ENCODE measurements at regions not wholly inside any gene's neighbourhood (a gene's known extent, or its start where the extent isn't known, plus 50 kb on each side); places are given as distances from the start of the nearest gene placed in this dataset.

- ChIA-PET CTCF (no interaction called here), POLR2A (ENCODE audit: low non-redundant PET) (no interaction called here)
- no peak for DNase-seq (ENCODE audit: low spot score)
- TF ChIP-seq CTCF (conservative IDR thresholded peaks at IDR 0.05; ENCODE audit: low read depth) = no peak
- H3K27ac ChIP-seq = no peak overlapping the region
These were observed 101.2 kb upstream of the ATF7IP start for GRCh38 chr12:14264316-14264715.

- CTCF ChIA-PET = no interaction called here
- no peak for TF ChIP-seq CTCF (conservative IDR thresholded peaks at IDR 0.05; ENCODE audit: low read depth)
- H3K27ac ChIP-seq = no peak overlapping the region
- DNase-seq (ENCODE audit: low spot score) = no peak
- POLR2A ChIA-PET (ENCODE audit: low non-redundant PET) = no interaction called here
These were observed 100.7 kb upstream of the ATF7IP start for GRCh38 chr12:14264778-14265177.

GRCh38 chr12:14268120-14268515 is 97.4 kb upstream of the ATF7IP start:
- ChIA-PET POLR2A (ENCODE audit: low non-redundant PET) (no interaction called here), CTCF (interaction anchor here (0.6 to 0.8 kb wide), 2 partner anchors 16 to 183 kb away, joined by 3 to 5 read pairs; no protein-coding TSS in a partner anchor)
- no peak for DNase-seq (ENCODE audit: low spot score)
- TF ChIP-seq CTCF (conservative IDR thresholded peaks at IDR 0.05; ENCODE audit: low read depth) = no peak
- H3K27ac ChIP-seq = no peak overlapping the region

GRCh38 chr12:14270392-14270791 is 95.1 kb upstream of the ATF7IP start:
- TF ChIP-seq CTCF (conservative IDR thresholded peaks at IDR 0.05; ENCODE audit: low read depth) = no peak
- H3K27ac ChIP-seq = no peak overlapping the region
- DNase-seq (ENCODE audit: low spot score) = no peak
- ChIA-PET POLR2A (ENCODE audit: low non-redundant PET) (no interaction called here), CTCF (no interaction called here)

- peak overlapping the region; percentile 91 for H3K27ac ChIP-seq
- peak; percentile 81 for DNase-seq (ENCODE audit: low spot score)
- POLR2A ChIA-PET (ENCODE audit: low non-redundant PET) = interaction anchor here (0.6 to 1.5 kb wide), 4 partner anchors 11 to 122 kb away, joined by 3 to 10 read pairs (median 6); partner anchors contain the start of gene ATF7IP
These were observed 92.2 kb upstream of the ATF7IP start for GRCh38 chr12:14272956-14273912.

GRCh38 chr12:14273913-14274311 is 91.6 kb upstream of the ATF7IP start:
- CTCF ChIA-PET = no interaction called here
- no peak for TF ChIP-seq CTCF (conservative IDR thresholded peaks at IDR 0.05; ENCODE audit: low read depth)
- POLR2A ChIA-PET (ENCODE audit: low non-redundant PET) = interaction anchor here (0.7 to 1.5 kb wide), 3 partner anchors 92 to 121 kb away, joined by 3 to 10 read pairs (median 9); partner anchors contain the start of gene ATF7IP
- H3K27ac ChIP-seq = peak overlapping the region; percentile 91
- peak; percentile 73 for DNase-seq (ENCODE audit: low spot score)

More at GRCh38 chr12:14272956-14273912, 92.2 kb upstream of the ATF7IP start:
- CTCF ChIA-PET = interaction anchor here (0.6 kb wide), 2 partner anchors 39 to 88 kb away, joined by 3 to 5 read pairs; no protein-coding TSS in a partner anchor
- TF ChIP-seq CTCF (conservative IDR thresholded peaks at IDR 0.05; ENCODE audit: low read depth) = no peak

Data from RWPE1 (cell line).